ENCODE measurements at regions not wholly inside any gene's neighbourhood (a gene's known extent, or its start where the extent isn't known, plus 50 kb on each side); places are given as distances from the start of the nearest gene placed in this dataset.

DNA sequence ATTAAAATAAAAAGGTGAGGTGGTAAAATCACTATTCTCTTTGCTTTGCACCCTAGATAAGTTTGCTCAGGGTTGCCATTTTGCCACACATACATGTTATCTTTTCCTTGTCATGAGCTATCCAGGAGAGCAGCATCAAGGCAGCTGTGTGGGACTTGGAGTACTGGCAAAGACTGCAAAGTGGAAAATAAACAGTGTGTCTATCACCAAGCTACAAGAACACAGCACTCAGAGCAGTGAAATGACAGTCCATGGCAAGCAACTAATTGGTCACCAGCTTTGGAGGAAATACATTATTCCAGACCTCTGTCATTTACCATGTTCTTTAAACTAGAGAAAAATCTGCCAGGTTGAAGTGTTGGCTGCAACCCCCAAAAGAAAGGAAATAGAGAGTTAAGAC, 687.8 kb upstream of the FANCL start:
- TF ChIP-seq, protein P1, sequence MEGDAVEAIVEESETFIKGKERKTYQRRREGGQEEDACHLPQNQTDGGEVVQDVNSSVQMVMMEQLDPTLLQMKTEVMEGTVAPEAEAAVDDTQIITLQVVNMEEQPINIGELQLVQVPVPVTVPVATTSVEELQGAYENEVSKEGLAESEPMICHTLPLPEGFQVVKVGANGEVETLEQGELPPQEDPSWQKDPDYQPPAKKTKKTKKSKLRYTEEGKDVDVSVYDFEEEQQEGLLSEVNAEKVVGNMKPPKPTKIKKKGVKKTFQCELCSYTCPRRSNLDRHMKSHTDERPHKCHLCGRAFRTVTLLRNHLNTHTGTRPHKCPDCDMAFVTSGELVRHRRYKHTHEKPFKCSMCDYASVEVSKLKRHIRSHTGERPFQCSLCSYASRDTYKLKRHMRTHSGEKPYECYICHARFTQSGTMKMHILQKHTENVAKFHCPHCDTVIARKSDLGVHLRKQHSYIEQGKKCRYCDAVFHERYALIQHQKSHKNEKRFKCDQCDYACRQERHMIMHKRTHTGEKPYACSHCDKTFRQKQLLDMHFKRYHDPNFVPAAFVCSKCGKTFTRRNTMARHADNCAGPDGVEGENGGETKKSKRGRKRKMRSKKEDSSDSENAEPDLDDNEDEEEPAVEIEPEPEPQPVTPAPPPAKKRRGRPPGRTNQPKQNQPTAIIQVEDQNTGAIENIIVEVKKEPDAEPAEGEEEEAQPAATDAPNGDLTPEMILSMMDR (IDR thresholded peaks at IDR 0.05; ENCODE audit: insufficient read depth, low read length, poor library complexity, severe bottlenecking) = no peak
- no peak for TF ChIP-seq EZH2phosphoT487 (conservative IDR thresholded peaks at IDR 0.05; ENCODE audit: low read length)
